ENCODE measurements at regions not wholly inside any gene's neighbourhood (a gene's known extent, or its start where the extent isn't known, plus 50 kb on each side); places are given as distances from the start of the nearest gene placed in this dataset.
"Not testable (repeated sequence)": the region's sequence is repeated elsewhere in the genome, so short reads cannot be mapped to it uniquely, and the experiment has no call there.

DNA sequence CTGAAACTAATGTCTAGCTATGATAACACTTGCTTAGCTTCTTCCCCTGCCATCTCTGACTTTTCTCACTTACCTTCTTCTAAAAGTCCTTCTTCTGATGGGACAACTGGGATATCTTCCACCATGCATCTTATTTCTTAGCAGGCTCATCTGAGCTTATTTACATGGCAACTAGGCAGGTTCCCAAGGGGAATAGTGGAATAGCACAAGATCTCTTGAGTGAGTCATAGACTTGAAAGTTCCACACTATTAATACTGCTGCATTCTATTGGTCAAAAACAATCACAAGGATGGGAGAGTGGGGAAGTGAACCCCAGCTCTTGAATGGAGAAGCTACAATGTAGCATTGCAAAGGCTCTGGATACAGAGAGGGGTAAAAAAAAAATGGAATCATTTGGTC is 142.1 kb downstream of the HAO1 start:
- no peaks in the 10 kb centered on the region for H4K20me1 ChIP-seq (ENCODE audit: control insufficient read depth, extremely low read depth, insufficient read depth, low read length)
- H3K27ac ChIP-seq (ENCODE audit: control insufficient read depth, insufficient read depth, low read length) = no peak overlapping the region
- H3K27me3 ChIP-seq (ENCODE audit: control insufficient read depth, extremely low read depth, insufficient read depth, low read length) = no peaks in the 10 kb centered on the region
- H3K4me3 ChIP-seq (ENCODE audit: control insufficient read depth in 2 of 3, extremely low read depth in 1 of 3, insufficient read depth in 2 of 3, low read depth in 1 of 3, low read length in 3 of 3) = no peak overlapping the region
- no peak overlapping the region for H3K4me2 ChIP-seq (ENCODE audit: control insufficient read depth, extremely low read depth, insufficient read depth, low read depth, low read length)
- H3K79me2 ChIP-seq (ENCODE audit: control insufficient read depth, insufficient read depth, low read length) = no peaks in the 10 kb centered on the region
- DNase-seq (ENCODE audit: low read depth, low spot score) = no peak
- no peak for FAIRE-seq
- H3K9ac ChIP-seq (ENCODE audit: control insufficient read depth, extremely low read depth, insufficient read depth, low read length) = no peak overlapping the region
- H3K36me3 ChIP-seq (ENCODE audit: control insufficient read depth in 2 of 2, extremely low read depth in 1 of 2, insufficient read depth in 2 of 2, low read length in 2 of 2) = no peaks in the 10 kb centered on the region
- no peak for TF ChIP-seq CTCF (optimal IDR thresholded peaks at IDR 0.05 in 1 of 3, IDR thresholded peaks at IDR 0.05 in 1 of 3, conservative IDR thresholded peaks at IDR 0.05 in 1 of 3; ENCODE audit: extremely low read depth in 1 of 3, insufficient read depth in 2 of 3, low read length in 3 of 3)
- no peak for TF ChIP-seq EZH2 (IDR thresholded peaks at IDR 0.05; ENCODE audit: low read length)
- H3K9me3 ChIP-seq (ENCODE audit: control insufficient read depth, low read depth, low read length) = no peaks in the 10 kb centered on the region
- H3K9me1 ChIP-seq (ENCODE audit: control insufficient read depth, extremely low read depth, insufficient read depth, low read length) = no peaks in the 10 kb centered on the region
- H3K4me1 ChIP-seq (ENCODE audit: control insufficient read depth, extremely low read depth, insufficient read depth, low read length) = no peaks in the 10 kb centered on the region
- dilution Hi-C loops (cut with MboI; ENCODE audit: extremely low pct_ligation_motif_present, low sequenced_read_pairs) = no loop called here
- H2AFZ ChIP-seq (ENCODE audit: control insufficient read depth, low read length) = no peak overlapping the region

- Histone ChIP-seq H3K27ac (ENCODE audit: control insufficient read depth, insufficient read depth, low read length) (no peak overlapping the region), H3K4me2 (ENCODE audit: control insufficient read depth, extremely low read depth, insufficient read depth, low read depth, low read length) (no peak overlapping the region), H3K27me3 (ENCODE audit: control insufficient read depth, extremely low read depth, insufficient read depth, low read length) (no peaks in the 10 kb centered on the region), H3K79me2 (ENCODE audit: control insufficient read depth, insufficient read depth, low read length) (no peaks in the 10 kb centered on the region), H3K9me3 (ENCODE audit: control insufficient read depth, low read depth, low read length) (no peaks in the 10 kb centered on the region), H3K4me1 (ENCODE audit: control insufficient read depth, extremely low read depth, insufficient read depth, low read length) (no peaks in the 10 kb centered on the region), H3K36me3 (ENCODE audit: control insufficient read depth in 2 of 2, extremely low read depth in 1 of 2, insufficient read depth in 2 of 2, low read length in 2 of 2) (no peaks in the 10 kb centered on the region), H4K20me1 (ENCODE audit: control insufficient read depth, extremely low read depth, insufficient read depth, low read length) (no peaks in the 10 kb centered on the region), H2AFZ (ENCODE audit: control insufficient read depth, low read length) (no peak overlapping the region), H3K4me3 (ENCODE audit: control insufficient read depth in 2 of 3, extremely low read depth in 1 of 3, insufficient read depth in 2 of 3, low read depth in 1 of 3, low read length in 3 of 3) (no peak overlapping the region), H3K9ac (ENCODE audit: control insufficient read depth, extremely low read depth, insufficient read depth, low read length) (no peak overlapping the region), H3K9me1 (ENCODE audit: control insufficient read depth, extremely low read depth, insufficient read depth, low read length) (no peaks in the 10 kb centered on the region)
- FAIRE-seq (no peak), DNase-seq (ENCODE audit: low read depth, low spot score) (no peak)
- no peak for TF ChIP-seq CTCF (optimal IDR thresholded peaks at IDR 0.05 in 1 of 3, IDR thresholded peaks at IDR 0.05 in 1 of 3, conservative IDR thresholded peaks at IDR 0.05 in 1 of 3; ENCODE audit: extremely low read depth in 1 of 3, insufficient read depth in 2 of 3, low read length in 3 of 3)
- TF ChIP-seq EZH2 (IDR thresholded peaks at IDR 0.05; ENCODE audit: low read length) = no peak
- dilution Hi-C loops (cut with MboI; ENCODE audit: extremely low pct_ligation_motif_present, low sequenced_read_pairs) = no loop called here
These were observed 140.4 kb downstream of the HAO1 start for GRCh38 chr20:7799862-7800261.

DNA sequence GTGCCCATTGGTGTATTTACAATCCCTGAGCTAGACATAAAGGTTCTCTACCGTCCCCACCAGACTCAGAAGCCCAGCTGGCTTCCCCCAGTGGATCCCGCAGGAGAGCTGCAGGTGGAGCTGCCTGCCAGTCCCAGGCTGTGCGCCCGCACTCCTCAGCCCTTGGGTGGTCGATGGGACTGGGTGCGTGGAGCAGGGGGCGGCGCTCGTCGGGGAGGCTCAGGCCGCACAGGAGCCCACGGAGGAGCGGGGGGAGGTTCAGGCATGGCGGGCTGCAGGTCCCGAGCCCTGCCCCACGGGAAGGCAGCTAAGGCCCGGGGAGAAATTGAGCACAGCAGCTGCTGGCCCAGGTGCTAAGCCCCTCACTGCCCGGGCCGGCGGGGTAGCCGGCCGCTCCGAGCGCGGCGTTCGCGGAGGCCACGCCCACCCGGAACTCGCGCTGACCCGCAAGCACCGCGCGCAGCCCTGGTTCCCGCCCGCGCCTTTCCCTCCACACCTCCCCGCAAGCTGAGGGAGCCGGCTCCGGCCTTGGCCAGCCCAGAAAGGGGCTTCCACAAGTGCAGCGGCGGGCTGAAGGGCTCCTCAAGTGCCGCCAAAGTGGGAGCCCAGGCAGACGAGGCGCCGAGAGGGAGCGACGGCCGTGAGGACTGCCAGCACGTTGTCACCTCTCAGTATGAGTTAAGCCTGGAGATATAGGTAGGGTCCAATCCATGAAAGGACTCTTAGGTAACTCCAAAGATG is 136.7 kb downstream of the HAO1 start:
- H4K20me1 ChIP-seq (ENCODE audit: control insufficient read depth, extremely low read depth, insufficient read depth, low read length); H3K79me2 ChIP-seq (ENCODE audit: control insufficient read depth, insufficient read depth, low read length); H3K27me3 ChIP-seq (ENCODE audit: control insufficient read depth, extremely low read depth, insufficient read depth, low read length); H3K9me1 ChIP-seq (ENCODE audit: control insufficient read depth, extremely low read depth, insufficient read depth, low read length); FAIRE-seq; H3K4me3 ChIP-seq (ENCODE audit: control insufficient read depth in 2 of 3, extremely low read depth in 1 of 3, insufficient read depth in 2 of 3, low read depth in 1 of 3, low read length in 3 of 3); H3K36me3 ChIP-seq (ENCODE audit: control insufficient read depth in 2 of 2, extremely low read depth in 1 of 2, insufficient read depth in 2 of 2, low read length in 2 of 2); H3K9ac ChIP-seq (ENCODE audit: control insufficient read depth, extremely low read depth, insufficient read depth, low read length); dilution Hi-C loops (cut with MboI; ENCODE audit: extremely low pct_ligation_motif_present, low sequenced_read_pairs); H3K4me2 ChIP-seq (ENCODE audit: control insufficient read depth, extremely low read depth, insufficient read depth, low read depth, low read length); H3K9me3 ChIP-seq (ENCODE audit: control insufficient read depth, low read depth, low read length); H3K4me1 ChIP-seq (ENCODE audit: control insufficient read depth, extremely low read depth, insufficient read depth, low read length); H3K27ac ChIP-seq (ENCODE audit: control insufficient read depth, insufficient read depth, low read length); DNase-seq (ENCODE audit: low read depth, low spot score): not testable (repeated sequence)
- peak overlapping the region; percentile 6 for H2AFZ ChIP-seq (ENCODE audit: control insufficient read depth, low read length)

All from keratinocyte (primary cell).